ENCODE measurements at regions not wholly inside any gene's neighbourhood (a gene's known extent, or its start where the extent isn't known, plus 50 kb on each side); places are given as distances from the start of the nearest gene placed in this dataset.

GRCh38 chr13:99698010-99698815, 196.9 kb downstream of the TM9SF2 start:
- TF ChIP-seq, protein P1, sequence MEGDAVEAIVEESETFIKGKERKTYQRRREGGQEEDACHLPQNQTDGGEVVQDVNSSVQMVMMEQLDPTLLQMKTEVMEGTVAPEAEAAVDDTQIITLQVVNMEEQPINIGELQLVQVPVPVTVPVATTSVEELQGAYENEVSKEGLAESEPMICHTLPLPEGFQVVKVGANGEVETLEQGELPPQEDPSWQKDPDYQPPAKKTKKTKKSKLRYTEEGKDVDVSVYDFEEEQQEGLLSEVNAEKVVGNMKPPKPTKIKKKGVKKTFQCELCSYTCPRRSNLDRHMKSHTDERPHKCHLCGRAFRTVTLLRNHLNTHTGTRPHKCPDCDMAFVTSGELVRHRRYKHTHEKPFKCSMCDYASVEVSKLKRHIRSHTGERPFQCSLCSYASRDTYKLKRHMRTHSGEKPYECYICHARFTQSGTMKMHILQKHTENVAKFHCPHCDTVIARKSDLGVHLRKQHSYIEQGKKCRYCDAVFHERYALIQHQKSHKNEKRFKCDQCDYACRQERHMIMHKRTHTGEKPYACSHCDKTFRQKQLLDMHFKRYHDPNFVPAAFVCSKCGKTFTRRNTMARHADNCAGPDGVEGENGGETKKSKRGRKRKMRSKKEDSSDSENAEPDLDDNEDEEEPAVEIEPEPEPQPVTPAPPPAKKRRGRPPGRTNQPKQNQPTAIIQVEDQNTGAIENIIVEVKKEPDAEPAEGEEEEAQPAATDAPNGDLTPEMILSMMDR (IDR thresholded peaks at IDR 0.05; ENCODE audit: poor library complexity) = no peak
- TF ChIP-seq EZH2 (IDR thresholded peaks at IDR 0.05; ENCODE audit: borderline replicate concordance) (no peak), EZH2phosphoT487 (IDR thresholded peaks at IDR 0.05; ENCODE audit: low read depth, severe bottlenecking, unreplicated experiment) (no peak)

Measured in hepatocyte (in vitro differentiated cells).